OCI-LY1 (cell line): ENCODE measurements at regions not wholly inside any gene's neighbourhood (a gene's known extent, or its start where the extent isn't known, plus 50 kb on each side); places are given as distances from the start of the nearest gene placed in this dataset.

Experiments used
- H2AFZ ChIP-seq: fragments of 200-600 bp; sonication (generic), shearing (Covaris generic); 2 replicates; pipeline ENCODE4 v1.6.0; 2014; ENCODE audit warnings: antibody characterized with exemption, mild to moderate bottlenecking, low read length
- H3F3A ChIP-seq: fragments of 200-600 bp; sonication (generic), shearing (Covaris generic); 2 replicates; pipeline ENCODE4 v1.6.0; 2014; ENCODE audit warnings: mild to moderate bottlenecking, antibody characterized with exemption, low read length, moderate library complexity; ENCODE audit not compliant: insufficient read depth
- H3K27ac ChIP-seq: fragments of 200-600 bp; sonication (generic); 2 replicates; pipeline ENCODE4 v1.5.1; 2014; ENCODE audit warnings: low read length, mixed run types, mild to moderate bottlenecking, low read depth; ENCODE audit not compliant: poor library complexity, severe bottlenecking
- H3K27me3 ChIP-seq: fragments of 200-600 bp; sonication (generic); 2 replicates; pipeline ENCODE4 v1.6.0; 2014; ENCODE audit warnings: antibody characterized with exemption, mild to moderate bottlenecking, low read length, moderate library complexity; ENCODE audit not compliant: insufficient read depth
- H3K36me3 ChIP-seq: fragments of 200-600 bp; sonication (generic); 2 replicates; pipeline ENCODE4 v1.6.1; 2014; ENCODE audit warnings: mild to moderate bottlenecking, antibody characterized with exemption, low read length, moderate library complexity, mixed read lengths; ENCODE audit not compliant: insufficient read depth
- H3K4me1 ChIP-seq: fragments of 200-600 bp; sonication (generic); 2 replicates; pipeline ENCODE4 v1.5.1; 2014; ENCODE audit warnings: mild to moderate bottlenecking, low read length, moderate library complexity; ENCODE audit not compliant: insufficient read depth, severe bottlenecking
- H3K4me2 ChIP-seq: fragments of 200-600 bp; sonication (generic), shearing (Covaris generic); 2 replicates; pipeline ENCODE4 v1.6.1; 2014; ENCODE audit warnings: low read length
- H3K4me3 ChIP-seq: fragments of 200-600 bp; sonication (generic); 2 replicates; pipeline ENCODE4 v1.5.1; 2014; ENCODE audit warnings: low read length, low read depth, mild to moderate bottlenecking, mixed read lengths; ENCODE audit not compliant: poor library complexity, severe bottlenecking
- H3K79me2 ChIP-seq: fragments of 200-600 bp; shearing (Covaris generic); 2 replicates; pipeline ENCODE4 v1.6.1; 2016; ENCODE audit warnings: mixed run types, low read length, mixed read lengths; ENCODE audit not compliant: insufficient read depth
- H3K9ac ChIP-seq: fragments of 200-600 bp; sonication (generic), shearing (Covaris generic); 2 replicates; pipeline ENCODE4 v1.6.1; 2014; ENCODE audit warnings: mild to moderate bottlenecking, low read length, mixed read lengths
- H3K9me2 ChIP-seq: fragments of 200-600 bp; sonication (generic), shearing (Covaris generic); 2 replicates; pipeline ENCODE4 v1.6.1; 2014; ENCODE audit warnings: low read depth, mild to moderate bottlenecking, low read length, mixed read lengths
- H3K9me3 ChIP-seq: fragments of 200-600 bp; shearing (Covaris generic); 2 replicates; pipeline ENCODE4 v1.6.1; 2014; ENCODE audit warnings: low read length, mixed read lengths
- H4K20me1 ChIP-seq: fragments of 200-600 bp; sonication (generic), shearing (Covaris generic); 2 replicates; pipeline ENCODE4 v1.6.0; 2016; ENCODE audit warnings: mild to moderate bottlenecking, low read length; ENCODE audit not compliant: insufficient read depth
- CTCF ChIP-seq: fragments of 200-600 bp; sonication (generic), shearing (Covaris generic); IDR thresholded peaks from 2 replicates; pipeline ENCODE4 v1.5.1; 2017; ENCODE audit warnings: mild to moderate bottlenecking, antibody characterized with exemption, low read length, moderate library complexity, mixed read lengths
- EZH2 ChIP-seq: fragments of 200-600 bp; sonication (generic), shearing (Covaris generic); IDR thresholded peaks from 2 replicates; pipeline ENCODE4 v1.8.0; 2017; ENCODE audit warnings: borderline replicate concordance, mixed run types, mild to moderate bottlenecking, antibody characterized with exemption, low read length, moderate library complexity, mixed read lengths

- Histone ChIP-seq H3K4me2 (no peak overlapping the region), H3K27ac (no peak overlapping the region), H3K4me1 (no peaks in the 10 kb centered on the region), H3K79me2 (no peaks in the 10 kb centered on the region), H3K9me2 (no peaks in the 10 kb centered on the region), H3K9ac (no peak overlapping the region), H3K9me3 (no peaks in the 10 kb centered on the region), H3K4me3 (no peak overlapping the region), H2AFZ (no peak overlapping the region), H3K36me3 (no peaks in the 10 kb centered on the region), H3F3A (no peaks in the 10 kb centered on the region), H4K20me1 (no peaks in the 10 kb centered on the region), H3K27me3 (no peaks in the 10 kb centered on the region)
- TF ChIP-seq EZH2 (no peak), CTCF (no peak)
Observed at GRCh38 chr18:71541643-71542042, 1002.5 kb downstream of the CBLN2 start.

DNA sequence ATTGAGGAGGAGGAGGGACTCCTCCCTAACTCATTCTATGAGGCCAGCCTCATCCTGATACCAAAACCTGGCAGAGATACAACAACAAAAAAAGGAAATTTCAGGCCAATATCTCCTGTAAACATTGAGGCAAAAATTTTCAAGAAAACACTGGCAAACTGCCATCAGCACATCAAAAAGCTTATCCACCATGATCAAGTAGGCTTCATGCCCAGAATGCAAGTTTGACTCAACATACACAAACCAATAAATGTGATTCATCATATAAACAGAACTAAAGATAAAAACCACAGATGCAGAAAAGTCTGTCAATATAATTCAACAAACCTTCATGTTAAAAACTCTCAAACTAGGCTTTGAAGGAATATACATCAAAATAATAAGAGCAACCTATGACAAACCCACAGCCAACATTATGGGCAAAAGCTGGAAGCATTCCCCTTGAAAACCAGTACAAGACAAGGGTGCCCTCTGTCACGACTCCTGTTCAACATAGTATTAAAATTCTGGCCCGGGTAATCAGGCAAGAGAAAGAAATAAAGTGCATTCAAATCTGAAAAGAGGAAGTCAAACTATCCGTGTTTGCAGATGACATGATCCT is 1014.3 kb downstream of the CBLN2 start:
- TF ChIP-seq EZH2 (no peak), CTCF (no peak)
- H3K4me1 ChIP-seq, result no peaks in the 10 kb centered on the region
- H3K4me3 ChIP-seq, result no peak overlapping the region
- no peaks in the 10 kb centered on the region for H3K9me2 ChIP-seq
- no peaks in the 10 kb centered on the region for H3F3A ChIP-seq
- no peak overlapping the region for H3K27ac ChIP-seq
- no peaks in the 10 kb centered on the region for H3K27me3 ChIP-seq
- no peak overlapping the region for H3K9ac ChIP-seq
- no peak overlapping the region for H3K4me2 ChIP-seq
- H4K20me1 ChIP-seq, result no peaks in the 10 kb centered on the region
- H3K79me2 ChIP-seq, result no peaks in the 10 kb centered on the region
- no peak overlapping the region for H2AFZ ChIP-seq
- H3K36me3 ChIP-seq, result no peaks in the 10 kb centered on the region
- H3K9me3 ChIP-seq, result no peaks in the 10 kb centered on the region

GRCh38 chr18:71523483-71524435 is 1020.4 kb downstream of the CBLN2 start:
- Histone ChIP-seq H4K20me1 (no peaks in the 10 kb centered on the region), H3K4me2 (no peak overlapping the region), H3K4me3 (no peak overlapping the region), H3K79me2 (no peaks in the 10 kb centered on the region), H3K27ac (no peak overlapping the region), H3K9me3 (no peaks in the 10 kb centered on the region), H3K9me2 (no peaks in the 10 kb centered on the region), H3F3A (no peaks in the 10 kb centered on the region), H2AFZ (no peak overlapping the region), H3K9ac (no peak overlapping the region), H3K36me3 (no peaks in the 10 kb centered on the region), H3K4me1 (no peaks in the 10 kb centered on the region), H3K27me3 (no peaks in the 10 kb centered on the region)
- TF ChIP-seq EZH2 (no peak), CTCF (no peak)
